Left lung (tissue), 4 donors: ENCODE measurements at regions not wholly inside any gene's neighbourhood (a gene's known extent, or its start where the extent isn't known, plus 50 kb on each side); places are given as distances from the start of the nearest gene placed in this dataset.

Source experiments
- ATAC-seq: fragments of 200-7000 bp; cut with Tn5 transposase; one replicate; pipeline ENCODE4 v1.9.1; 2020; ENCODE audit warnings: moderate library complexity
- DNase-seq, 4 donors: peaks; one replicate each; pipeline ENCODE4 v3.0.0-alpha.2; 2013 to 2020
- H3K27ac ChIP-seq, 2 donors: fragments of 200-600 bp; sonication (generic) in 1 of 2; one replicate each; pipeline versions ENCODE4 v1.5.0 to v1.8.0; 2020 to 2021
- H3K27me3 ChIP-seq, 2 donors: fragments of 200-600 bp; sonication (generic) in 1 of 2; one replicate each; pipeline versions ENCODE4 v1.5.0 to v1.8.0; 2020 to 2021
- H3K36me3 ChIP-seq, 2 donors: fragments of 200-600 bp; sonication (generic) in 1 of 2; one replicate each; pipeline versions ENCODE4 v1.5.0 to v1.8.0; 2020 to 2021
- H3K4me1 ChIP-seq, 2 donors: fragments of 200-600 bp; one replicate each; pipeline ENCODE4 v1.8.0; 2021
- H3K4me3 ChIP-seq, 2 donors: fragments of 200-600 bp; sonication (generic) in 1 of 2; one replicate each; pipeline versions ENCODE4 v1.5.0 to v1.8.0; 2020 to 2021; ENCODE audit warnings: mild to moderate bottlenecking in 1 of 2
- H3K9me3 ChIP-seq, 2 donors: fragments of 200-600 bp; sonication (generic) in 1 of 2; one replicate each; pipeline versions ENCODE4 v1.5.0 to v1.8.0; 2020 to 2021
- CTCF ChIP-seq, 2 donors: fragments of 200-600 bp; sonication (generic) in 1 of 2; IDR thresholded peaks; one replicate each; pipeline versions ENCODE4 v1.5.0 to v1.8.0; 2021; ENCODE audit warnings: antibody characterized with exemption in 2 of 2
- intact Hi-C, 2 donors: fragments of 100-400 bp; cut with DNase I; formaldehyde crosslinking; loops; one replicate each; pipeline versions ENCODE4 v1.11.2 to v1.14.2; 2022
- donor health status: DM: no; HTN: yes; CAD: no.
- donor health status: DM: no; HTN: no; CAD: no.

DNA sequence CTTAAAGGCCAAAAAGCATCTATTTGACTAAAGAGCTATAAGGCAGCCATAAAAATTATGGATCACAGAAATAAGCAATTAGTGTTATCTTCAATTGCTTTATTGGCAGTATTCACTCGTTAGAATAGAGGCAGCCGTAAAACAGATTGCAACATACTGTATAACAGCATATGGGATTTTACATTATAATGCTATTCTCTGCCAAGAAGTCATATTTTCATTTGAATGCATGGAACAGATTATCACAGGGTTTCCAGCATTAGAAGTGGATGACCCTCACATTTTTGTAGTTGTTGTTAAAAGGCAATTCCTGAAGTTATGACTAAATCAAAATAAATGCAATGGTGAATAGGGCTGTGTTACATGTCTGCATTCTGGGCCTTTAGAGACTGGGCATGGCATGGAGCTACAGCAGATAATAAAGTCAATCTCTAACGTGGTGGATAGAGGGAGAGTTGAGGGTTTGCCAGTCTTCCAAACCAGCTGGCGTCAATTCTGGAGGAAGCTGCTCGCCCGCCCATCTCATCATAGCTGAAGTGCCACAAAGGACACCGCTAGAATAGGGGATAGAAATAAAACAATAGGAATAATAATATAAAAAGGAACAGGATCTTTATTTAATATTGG lies 155.4 kb upstream of the VRK2 start:
- Histone ChIP-seq H3K4me1 (no peaks in the 10 kb centered on the region), H3K27ac (no peak overlapping the region), H3K9me3 (no peaks in the 10 kb centered on the region), H3K4me3 (no peak overlapping the region), H3K36me3 (no peaks in the 10 kb centered on the region), H3K27me3 (no peaks in the 10 kb centered on the region)
- no peak for ATAC-seq
- no peak for DNase-seq
- intact Hi-C loops: no loop called here
- TF ChIP-seq CTCF (IDR thresholded peaks at IDR 0.05): no peak

- Histone ChIP-seq H3K4me3 (no peak overlapping the region), H3K27ac (no peak overlapping the region), H3K4me1 (no peaks in the 10 kb centered on the region), H3K27me3 (no peaks in the 10 kb centered on the region), H3K9me3 (no peaks in the 10 kb centered on the region), H3K36me3 (no peaks in the 10 kb centered on the region)
- ATAC-seq: no peak
- no peak for TF ChIP-seq CTCF (IDR thresholded peaks at IDR 0.05)
- no peak for DNase-seq
- intact Hi-C loops: no loop called here
Observed at GRCh38 chr2:57892920-57893319, 153.7 kb upstream of the VRK2 start.

GRCh38 chr2:57893347-57893746 lies 153.3 kb upstream of the VRK2 start:
- no peak for DNase-seq
- Histone ChIP-seq H3K4me3 (no peak overlapping the region), H3K9me3 (no peaks in the 10 kb centered on the region), H3K36me3 (no peaks in the 10 kb centered on the region), H3K4me1 (no peaks in the 10 kb centered on the region), H3K27ac (no peak overlapping the region), H3K27me3 (no peaks in the 10 kb centered on the region)
- no peak for TF ChIP-seq CTCF (IDR thresholded peaks at IDR 0.05)
- ATAC-seq: no peak
- intact Hi-C loops: no loop called here

DNA sequence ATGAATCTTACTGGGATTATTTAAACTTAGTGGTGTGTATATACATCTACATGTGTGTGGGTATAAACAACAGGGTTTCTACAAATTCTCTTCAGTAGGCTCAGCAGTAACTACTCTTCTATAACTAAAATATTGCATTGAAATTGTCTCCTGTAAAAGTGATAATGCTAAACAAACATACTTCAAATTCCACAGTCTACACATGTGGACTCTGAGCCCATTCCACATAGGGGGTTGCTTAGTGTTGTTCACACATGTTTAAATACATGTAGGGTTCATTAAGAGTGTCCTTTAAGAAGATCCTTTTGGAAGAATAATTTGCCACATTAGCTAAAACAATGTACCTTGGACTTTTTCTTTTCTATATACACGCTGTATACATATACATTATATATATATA lies 152.8 kb upstream of the VRK2 start:
- H3K27me3 ChIP-seq: no peaks in the 10 kb centered on the region
- H3K27ac ChIP-seq: no peak overlapping the region
- no peaks in the 10 kb centered on the region for H3K4me1 ChIP-seq
- no peaks in the 10 kb centered on the region for H3K9me3 ChIP-seq
- no peak for TF ChIP-seq CTCF (IDR thresholded peaks at IDR 0.05)
- no peak for DNase-seq
- intact Hi-C loops: no loop called here
- no peaks in the 10 kb centered on the region for H3K36me3 ChIP-seq
- no peak overlapping the region for H3K4me3 ChIP-seq
- no peak for ATAC-seq

GRCh38 chr2:57894381-57894780 lies 152.2 kb upstream of the VRK2 start:
- H3K27me3 ChIP-seq: no peaks in the 10 kb centered on the region
- ATAC-seq (no peak), DNase-seq (no peak)
- no peak for TF ChIP-seq CTCF (IDR thresholded peaks at IDR 0.05)
- no peaks in the 10 kb centered on the region for H3K36me3 ChIP-seq
- no peaks in the 10 kb centered on the region for H3K4me1 ChIP-seq
- H3K9me3 ChIP-seq: no peaks in the 10 kb centered on the region
- no peak overlapping the region for H3K4me3 ChIP-seq
- H3K27ac ChIP-seq: no peak overlapping the region
- intact Hi-C loops: no loop called here
